Kidney tubule cell (primary cell): ENCODE measurements at regions not wholly inside any gene's neighbourhood (a gene's known extent, or its start where the extent isn't known, plus 50 kb on each side); places are given as distances from the start of the nearest gene placed in this dataset.
A peak's percentile ranks its signal among the peaks of the same experiment; 100 is the strongest.
"Not testable (repeated sequence)": the region's sequence is repeated elsewhere in the genome, so short reads cannot be mapped to it uniquely, and the experiment has no call there.

Source experiments
- DNase-seq: peaks from one replicate; pipeline ENCODE4 v3.0.0-alpha.2; 2018; ENCODE audit warnings: low spot score

GRCh38 chr1:30000266-30000665 is 723.1 kb downstream of the MATN1 start:
- DNase-seq: no peak

DNA sequence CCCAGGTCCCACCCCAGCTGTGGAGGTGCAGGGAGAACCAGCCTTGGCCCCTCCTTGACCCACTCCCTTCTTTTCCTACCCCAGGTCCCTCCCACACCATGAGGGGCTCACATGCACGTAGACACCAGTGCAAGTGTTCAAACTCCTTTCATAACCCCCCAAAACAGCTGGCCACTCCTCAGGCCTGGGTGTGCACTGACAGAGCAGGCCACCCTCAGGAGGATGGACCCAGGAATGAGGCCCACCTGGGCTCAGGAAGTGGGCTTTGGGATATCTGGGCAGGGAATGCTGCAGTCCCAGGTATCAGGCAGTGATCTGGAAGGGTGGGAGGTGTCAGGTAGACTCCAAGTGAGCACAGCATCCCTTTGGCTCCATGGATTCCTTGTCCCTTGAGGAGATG is 723.8 kb downstream of the MATN1 start:
- DNase-seq: no peak

DNA sequence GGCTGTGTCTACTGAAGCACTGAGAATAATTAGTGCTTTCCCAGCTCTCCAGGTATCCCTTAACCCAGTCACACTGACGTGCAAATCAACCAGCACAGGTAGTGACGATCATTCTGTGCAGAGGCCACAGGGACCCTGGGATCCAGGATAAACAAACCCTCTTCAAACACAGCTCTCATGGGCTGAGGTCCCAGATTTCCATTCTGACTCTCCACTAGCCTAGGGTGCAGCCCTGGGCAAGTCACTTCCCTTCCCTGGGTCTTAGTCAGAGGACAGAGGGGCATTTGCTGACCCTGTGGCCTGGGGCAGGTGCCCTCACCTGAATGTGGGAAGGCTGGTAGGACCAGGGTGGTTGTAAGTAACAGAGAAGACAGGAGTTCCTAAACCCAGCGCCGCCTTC is 724.7 kb downstream of the MATN1 start:
- no peak for DNase-seq

GRCh38 chr1:29997818-29998217 is 725.6 kb downstream of the MATN1 start:
- DNase-seq: not testable (repeated sequence)

GRCh38 chr1:29993950-29994349 is 729.4 kb downstream of the MATN1 start:
- no peak for DNase-seq

DNA sequence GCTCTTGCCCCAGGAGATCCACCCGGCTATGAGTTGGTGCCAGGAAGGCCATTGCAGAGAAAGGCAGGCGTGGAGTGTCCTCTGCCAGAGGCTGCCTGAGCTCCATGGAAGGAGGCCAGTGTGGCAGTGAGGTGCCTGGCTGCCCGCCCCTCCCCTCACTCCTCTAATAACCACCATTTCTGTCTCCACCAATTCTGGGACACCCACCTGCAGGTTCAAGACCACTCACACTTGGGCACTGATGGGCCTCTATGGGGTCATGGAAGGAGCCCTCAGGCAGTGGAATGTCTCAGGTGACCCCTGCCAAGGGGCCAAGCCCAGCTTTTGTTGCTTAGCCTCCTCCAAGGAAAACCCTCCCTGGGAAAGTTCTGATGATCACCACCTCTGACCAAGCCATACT is 731.6 kb downstream of the MATN1 start:
- no peak for DNase-seq

DNA sequence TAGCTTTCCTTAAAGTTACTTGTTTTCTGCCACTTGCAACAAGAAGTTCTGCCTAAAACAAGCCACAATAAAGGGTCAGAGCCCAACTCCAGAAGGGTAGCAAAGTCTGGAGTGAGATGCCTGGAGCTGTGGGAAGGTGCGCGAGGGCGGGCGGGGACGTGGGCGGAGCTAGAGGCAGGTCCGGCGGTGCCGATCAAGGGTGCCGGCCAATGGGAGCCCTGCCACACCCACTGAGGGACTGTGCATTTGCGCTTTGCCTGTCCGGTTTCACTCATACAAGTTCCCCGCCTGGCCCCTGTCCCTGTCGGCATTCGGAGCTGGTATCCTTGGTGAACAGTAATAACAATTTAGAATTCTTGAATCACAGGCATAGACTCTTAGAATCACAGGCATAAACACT is 732.4 kb downstream of the MATN1 start:
- DNase-seq: peak; percentile 32

GRCh38 chr1:29990304-29990703 is 733.1 kb downstream of the MATN1 start:
- no peak for DNase-seq

DNA sequence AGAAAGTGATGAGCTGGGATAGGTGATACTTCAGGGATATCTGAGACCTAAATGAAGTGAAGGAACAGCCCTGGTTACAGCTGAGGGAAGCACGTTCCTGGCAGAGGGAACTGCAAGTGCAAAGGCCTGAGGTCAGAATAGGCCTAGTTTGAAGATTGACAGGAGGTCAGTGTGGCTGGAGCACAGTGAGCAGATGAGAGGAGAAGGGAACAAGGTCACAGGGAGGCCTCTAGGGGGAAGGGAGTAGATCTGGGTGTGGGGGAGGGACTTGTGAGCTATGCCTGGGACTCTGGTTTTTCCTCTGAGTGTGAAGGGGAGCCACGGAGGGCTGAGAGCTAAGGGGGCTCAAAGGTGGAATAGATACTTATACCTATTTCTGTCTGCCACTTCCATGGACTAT is 736.4 kb downstream of the MATN1 start:
- DNase-seq: no peak

DNA sequence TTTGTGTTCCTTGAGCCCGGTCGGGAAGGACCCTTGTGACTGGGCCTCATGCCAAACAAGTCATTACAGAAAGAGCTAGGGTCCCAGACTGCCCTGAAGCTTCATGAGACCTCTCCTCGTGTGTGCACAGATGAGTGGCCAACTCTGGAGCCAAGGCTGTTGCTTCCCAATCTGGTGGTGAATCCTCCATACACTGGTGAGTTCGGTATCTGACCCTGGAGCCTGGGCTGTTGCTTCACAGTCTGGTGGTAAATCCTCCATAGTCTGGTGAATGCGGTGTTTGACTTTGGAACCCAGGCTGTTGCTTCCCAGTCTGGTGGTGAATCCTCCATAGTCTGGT is 737.8 kb downstream of the MATN1 start:
- DNase-seq: no peak

DNA sequence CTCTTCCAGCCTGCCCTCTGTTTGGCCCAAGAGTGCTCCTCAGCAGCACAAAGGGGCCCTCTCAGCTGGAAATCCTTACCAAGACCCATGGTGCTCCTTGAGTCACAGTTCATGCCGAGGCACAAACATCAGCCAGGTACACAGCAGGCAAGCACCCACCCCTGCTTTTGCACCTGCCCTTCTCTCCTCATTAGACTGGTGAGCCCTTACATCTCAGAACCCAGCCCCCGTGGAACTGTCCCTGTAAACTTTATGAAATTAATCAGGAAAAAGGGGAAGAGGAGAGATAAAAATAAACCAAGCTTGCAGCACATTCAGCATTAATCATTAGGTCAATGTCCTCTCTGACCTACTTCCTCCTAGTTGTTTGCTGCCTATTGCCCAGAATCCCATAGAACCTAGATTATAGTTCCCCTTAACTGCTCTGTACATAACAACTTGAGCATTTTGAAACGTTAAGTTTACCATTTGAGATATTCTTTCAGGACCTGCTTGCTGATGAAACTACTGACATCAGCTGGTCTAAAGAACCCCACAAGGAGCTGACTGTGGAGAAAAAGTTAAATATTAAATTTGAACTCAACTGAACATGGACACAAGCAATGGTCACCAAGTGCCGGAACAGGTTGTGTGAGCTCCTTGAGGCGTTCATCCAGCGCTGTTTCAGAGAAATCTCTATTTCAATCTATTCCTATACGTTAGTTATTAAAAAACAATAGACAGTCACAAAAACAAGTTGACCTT is 738.4 kb downstream of the MATN1 start:
- DNase-seq: peak; percentile 80

GRCh38 chr1:29984166-29984861 is 739.1 kb downstream of the MATN1 start:
- DNase-seq: peak; percentile 40

GRCh38 chr1:29983321-29983720 is 740.1 kb downstream of the MATN1 start:
- no peak for DNase-seq

DNA sequence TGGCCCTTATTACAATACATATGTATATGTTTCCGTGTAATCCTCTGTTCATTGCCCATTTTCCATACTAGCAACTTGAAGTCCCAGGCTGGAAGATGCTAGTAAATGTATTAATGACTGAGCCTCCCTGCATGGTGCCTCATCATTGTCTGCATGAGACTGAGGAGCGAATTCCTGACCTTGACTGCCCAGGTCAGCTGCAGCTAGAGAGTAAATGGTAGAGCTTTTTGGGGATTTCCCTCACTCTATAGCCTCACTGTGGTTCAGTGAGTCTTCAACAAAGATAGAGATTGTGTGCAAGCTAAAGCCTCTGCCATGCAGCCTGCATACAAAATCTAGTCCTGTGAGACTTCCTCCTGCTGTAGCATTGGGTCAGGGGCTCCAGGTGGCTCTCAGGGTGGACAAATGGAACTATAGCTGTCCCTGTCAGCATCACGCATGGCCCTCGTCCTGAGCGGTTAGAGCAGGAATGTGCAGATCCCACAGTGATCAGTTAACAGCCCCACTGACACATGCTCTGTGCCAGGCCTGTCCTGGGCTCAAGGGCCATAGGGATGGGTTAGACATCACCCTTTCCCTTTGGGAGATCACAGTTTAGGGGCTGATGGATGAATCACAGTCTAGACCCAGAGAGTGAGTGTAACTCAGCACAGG is 741.7 kb downstream of the MATN1 start:
- peak; percentile 36 for DNase-seq

DNA sequence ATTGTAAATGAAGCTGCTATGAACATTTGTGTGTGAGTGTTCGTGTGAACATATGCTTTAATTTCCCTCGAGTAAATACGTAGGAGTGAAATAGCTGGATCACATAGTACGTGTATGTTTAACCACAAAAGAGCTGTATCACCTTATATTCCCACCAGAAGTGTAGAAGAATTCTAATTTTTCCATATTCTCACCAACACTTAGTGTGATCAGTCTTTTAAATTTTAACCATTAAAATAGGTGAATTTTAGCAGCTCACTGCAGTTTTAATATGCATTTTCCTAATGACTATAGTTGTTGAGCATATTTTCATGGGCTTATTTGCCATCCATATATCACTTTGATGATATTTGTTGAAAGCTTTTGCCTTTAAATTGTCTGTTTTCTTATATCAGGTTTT is 741.2 kb downstream of the PTPRU start:
- no peak for DNase-seq

DNA sequence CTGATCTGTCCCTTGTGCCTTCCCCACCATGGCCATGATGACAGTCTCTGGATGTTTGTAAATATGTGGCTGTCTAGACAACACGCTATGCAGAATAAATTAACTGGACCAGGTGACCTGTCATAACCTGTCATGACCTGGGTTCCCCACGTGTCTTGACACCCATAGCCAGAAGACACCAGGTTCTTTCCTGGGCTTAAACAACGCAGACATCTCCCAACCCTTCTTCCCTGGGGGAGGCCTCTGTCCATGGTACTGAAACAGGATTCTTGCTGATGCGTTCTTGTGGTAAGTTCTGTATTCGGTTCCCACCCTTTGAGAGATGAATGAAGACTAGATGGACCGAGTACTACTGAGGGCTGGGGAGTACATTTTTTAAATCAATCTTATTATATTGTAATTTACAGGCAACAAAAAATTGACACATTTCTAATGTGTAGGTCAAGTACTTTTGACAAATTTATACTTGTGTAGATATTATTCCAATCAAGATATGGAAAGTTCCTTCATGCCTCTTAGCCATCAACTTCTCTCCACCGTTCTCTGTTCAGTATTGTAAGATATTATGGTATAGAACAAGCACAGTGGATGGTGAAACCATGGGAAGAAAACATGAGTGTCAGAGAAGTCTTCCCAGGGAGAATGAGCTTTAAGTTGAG is 738.8 kb downstream of the PTPRU start:
- peak; percentile 68 for DNase-seq

DNA sequence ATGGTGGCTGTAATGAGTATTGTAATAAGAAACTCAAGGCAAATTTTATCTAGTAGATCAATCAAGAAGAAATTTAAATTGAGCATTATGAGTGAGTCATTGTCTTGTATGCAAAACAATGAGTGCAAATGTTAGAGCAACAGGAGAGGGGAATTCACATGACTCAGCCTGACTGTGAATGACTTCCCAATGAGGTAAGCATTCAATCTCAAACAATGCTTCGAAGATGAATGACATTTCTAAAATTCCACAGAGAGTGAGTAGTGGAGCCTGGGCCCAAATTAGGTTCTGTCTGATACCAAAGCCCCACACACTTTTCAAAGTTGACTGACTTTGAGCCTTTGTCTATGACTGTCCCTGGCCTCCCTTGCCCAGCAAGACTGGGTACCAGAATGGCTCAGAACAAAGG is 738.0 kb downstream of the PTPRU start:
- peak; percentile 99 for DNase-seq

DNA sequence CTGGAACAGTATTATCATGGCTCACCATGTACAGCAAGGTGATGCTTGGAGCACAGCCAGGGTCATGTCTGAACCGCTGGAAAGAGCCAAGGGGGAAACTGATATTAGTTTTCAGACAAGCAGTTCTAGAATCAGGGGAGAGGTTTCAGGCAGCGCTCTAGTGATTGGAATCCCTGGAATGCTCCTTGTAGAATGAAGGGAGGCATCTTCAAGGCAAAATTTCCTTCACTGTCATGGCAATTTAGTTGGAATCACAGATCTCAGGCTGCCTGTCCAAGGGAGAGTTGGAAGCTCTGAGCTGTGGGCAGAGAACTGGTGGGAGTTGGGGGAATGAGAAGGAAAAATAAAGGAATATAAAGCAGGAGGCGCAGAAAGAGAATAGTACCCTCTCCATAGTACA is 737.1 kb downstream of the PTPRU start:
- peak; percentile 78 for DNase-seq

DNA sequence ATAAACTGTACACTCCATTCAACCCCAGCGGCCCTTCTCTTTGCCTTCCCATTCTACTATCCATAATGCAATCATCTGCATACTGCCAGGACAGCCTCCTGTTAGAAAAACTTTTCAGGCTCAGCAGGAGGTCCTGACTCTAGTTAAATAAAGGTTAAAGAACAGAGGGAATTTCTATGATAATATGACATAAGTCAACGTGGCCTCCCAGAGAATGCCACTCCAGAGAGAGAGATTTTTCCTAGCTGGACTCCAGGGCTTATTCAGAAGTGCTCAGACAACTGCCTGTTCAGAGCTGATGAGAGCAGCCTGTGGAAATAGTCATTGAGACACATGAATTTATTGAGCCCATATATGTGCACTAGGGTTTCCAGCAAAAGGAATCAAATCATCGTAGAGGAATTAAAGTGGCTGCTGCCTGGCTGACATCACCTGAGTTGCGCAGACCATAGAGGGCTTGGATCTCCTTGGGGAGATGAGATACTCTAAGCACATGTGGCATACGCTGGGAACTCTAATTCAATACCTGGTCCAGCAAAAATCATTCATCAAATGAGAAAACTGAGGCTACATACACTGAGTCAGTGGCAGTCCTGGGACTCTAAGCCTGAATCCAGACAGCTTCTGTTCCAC is 736.2 kb downstream of the PTPRU start:
- peak; percentile 29 for DNase-seq

GRCh38 chr1:29971703-29972102 is 735.4 kb downstream of the PTPRU start:
- DNase-seq: no peak

- DNase-seq: no peak
These were observed 734.5 kb downstream of the PTPRU start for GRCh38 chr1:29970747-29971325.

GRCh38 chr1:29969576-29969975 is 733.3 kb downstream of the PTPRU start:
- peak; percentile 47 for DNase-seq
